GM19438 (cell line): ENCODE measurements at regions not wholly inside any gene's neighbourhood (a gene's known extent, or its start where the extent isn't known, plus 50 kb on each side); places are given as distances from the start of the nearest gene placed in this dataset.
A peak's percentile ranks its signal among the peaks of the same experiment; 100 is the strongest.
"Not testable (repeated sequence)": the region's sequence is repeated elsewhere in the genome, so short reads cannot be mapped to it uniquely, and the experiment has no call there.

Source experiments
- ATAC-seq: cut with Tn5 transposase; IDR thresholded peaks from one replicate; pipeline ENCODE4 v1.9.1; 2021; ENCODE audit warnings: low read depth; ENCODE audit not compliant: unreplicated experiment

DNA sequence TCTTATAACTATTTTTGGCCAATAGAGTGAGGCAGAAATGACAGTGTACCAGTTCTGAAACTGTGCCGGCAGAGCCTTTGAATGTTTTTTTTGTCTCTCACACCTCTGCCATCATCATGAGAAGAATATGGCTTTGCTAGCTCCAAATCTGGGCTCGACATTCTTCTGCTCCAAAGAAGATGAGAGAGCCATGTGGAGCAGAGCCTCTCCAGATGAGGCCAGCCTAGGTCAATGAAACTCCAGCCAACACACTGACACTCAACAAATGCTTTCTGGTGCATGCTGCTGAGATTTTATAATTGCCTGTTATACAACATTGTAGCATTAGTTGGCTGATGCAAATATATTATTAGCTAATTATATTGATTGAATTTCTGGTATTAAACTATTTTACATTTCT lies 154.7 kb downstream of the SLC38A4 start:
- ATAC-seq, result no peak

DNA sequence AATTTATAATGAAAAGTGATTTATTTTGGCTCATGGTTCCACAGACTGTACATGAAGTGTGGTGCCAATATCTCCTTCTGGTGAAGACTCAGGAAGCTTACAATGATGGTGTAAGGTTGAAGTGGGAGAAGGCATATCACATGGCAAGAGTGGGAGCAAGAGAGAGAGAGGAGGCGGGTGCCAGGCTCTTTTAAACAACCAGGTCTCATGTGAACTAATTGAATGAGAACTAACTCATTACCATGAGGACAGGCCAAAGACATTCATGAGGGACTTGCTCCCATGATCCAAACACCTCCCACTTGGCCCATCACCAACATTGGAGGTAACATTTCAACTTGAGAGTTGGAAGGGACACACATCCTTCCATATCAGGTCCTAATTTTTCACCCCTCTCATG lies 155.2 kb downstream of the SLC38A4 start:
- ATAC-seq, result no peak

- ATAC-seq, result no peak
Measured at GRCh38 chr12:46669720-46670119, 156.1 kb downstream of the SLC38A4 start.

DNA sequence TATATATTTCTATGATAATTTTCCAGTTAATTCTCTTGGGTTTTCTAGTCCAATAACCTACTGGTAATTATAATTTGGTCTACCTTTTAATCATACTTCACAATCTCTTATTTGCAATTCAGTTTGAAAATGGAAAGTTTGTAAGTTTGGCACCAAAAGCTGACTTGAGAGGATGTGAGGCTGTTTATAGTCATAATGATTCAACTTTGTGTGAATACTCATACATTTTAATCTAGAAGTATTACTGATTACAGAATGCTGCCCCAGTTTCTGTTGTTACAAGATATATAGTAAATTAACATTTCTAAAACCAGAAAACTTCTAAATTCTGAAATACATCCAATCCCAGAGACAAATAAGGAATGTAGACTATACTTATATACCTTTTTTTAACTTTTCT lies 158.2 kb downstream of the SLC38A4 start:
- ATAC-seq, result no peak

DNA sequence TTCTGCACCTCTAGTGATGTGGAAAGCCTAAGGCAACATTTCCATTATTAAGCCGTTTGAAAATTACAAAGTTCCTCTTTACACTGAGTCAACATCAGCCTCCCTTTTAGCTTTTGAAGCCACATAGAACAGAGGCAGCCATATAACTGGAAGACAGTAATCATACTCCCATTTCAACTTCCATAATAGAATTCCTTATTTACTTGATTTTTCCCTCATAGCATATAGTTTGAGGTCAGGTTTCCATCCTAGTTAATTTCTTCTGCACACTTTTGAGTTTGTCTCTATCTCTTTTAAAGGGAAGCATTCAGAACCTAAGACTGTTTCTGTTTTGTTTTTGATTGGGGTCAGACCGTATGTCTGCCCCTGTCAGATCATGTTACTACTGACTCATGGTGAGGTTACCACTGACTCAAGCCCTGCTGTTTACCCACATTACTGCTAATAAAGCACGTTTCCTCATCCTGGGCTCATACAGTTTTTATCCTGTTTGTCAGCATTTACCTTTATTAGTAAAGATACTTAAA lies 161.0 kb downstream of the SLC38A4 start:
- no peak for ATAC-seq

DNA sequence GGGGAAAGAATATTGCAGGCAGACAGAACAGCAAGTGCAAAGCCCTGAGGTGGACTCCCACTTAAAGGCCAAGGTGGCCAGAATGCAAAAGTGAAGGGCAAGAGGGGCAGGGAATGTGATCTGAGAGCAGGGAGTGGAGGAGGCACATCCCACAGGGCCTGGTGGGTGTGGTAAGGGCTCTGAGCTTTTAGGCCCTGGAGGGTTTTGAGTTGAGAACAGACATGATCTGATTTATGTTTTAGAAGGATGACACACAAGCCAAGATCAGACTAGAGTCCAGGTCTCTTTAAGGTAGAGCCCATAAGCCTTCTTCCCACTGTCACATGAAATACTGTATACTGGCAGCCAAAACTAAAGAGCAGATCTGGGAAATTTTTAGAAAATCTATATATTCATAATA lies 162.5 kb downstream of the SLC38A4 start:
- no peak for ATAC-seq

DNA sequence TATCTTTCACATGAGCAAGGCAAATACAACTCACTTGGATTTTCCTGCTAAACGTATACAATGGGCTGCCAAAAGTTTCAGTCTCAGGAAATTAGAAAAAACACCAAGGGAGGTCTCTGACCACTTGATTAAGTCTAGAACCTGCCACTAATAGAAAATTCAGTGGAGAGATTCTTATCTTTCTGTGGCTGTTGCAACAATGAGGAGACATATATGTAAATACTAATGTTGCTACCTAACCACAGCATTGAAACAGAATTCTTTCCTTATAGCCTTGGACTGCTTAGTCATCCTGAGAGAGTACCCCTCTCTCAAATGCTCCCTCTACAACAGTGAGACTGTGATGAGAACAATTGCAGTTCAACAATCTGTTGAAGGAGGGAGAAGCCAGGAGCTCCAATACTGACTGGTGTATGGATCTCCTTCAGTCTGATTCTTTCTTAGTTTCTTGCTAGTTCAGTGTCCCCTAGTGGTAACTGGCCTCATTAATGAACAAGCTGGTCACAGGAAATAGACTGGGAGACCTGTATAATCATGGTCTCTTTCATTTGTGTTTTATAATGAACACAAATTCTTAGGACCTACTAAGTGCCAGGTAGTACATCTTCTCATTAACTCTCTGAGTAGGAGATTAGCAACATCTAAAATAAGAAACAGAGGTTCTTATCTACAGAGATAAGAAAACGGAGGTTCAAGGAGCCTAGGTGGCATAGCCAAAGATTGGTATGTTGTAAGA lies 164.5 kb downstream of the SLC38A4 start:
- peak; percentile 88 for ATAC-seq

DNA sequence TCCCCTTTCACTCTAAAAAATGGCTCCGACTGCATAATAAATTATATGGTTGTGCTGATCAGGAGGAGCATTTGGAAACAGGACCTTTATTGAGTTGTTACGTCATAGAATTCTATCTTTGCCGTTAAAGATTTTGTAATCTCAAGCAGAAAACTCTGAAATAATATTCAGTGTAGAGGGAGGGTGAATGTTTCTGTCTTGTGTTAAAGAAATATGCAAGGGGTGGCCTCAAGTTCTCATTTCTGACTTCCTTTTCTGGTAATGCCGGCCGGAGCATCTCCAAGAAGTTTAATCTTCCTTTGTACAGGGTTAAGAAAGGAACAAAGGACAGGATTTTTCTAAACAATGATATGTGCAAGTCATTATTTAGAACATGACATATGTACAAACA lies 165.1 kb downstream of the SLC38A4 start:
- ATAC-seq, result no peak

GRCh38 chr12:46660276-46660675 lies 165.5 kb downstream of the SLC38A4 start:
- ATAC-seq, result no peak

GRCh38 chr12:46659824-46660223 lies 166.0 kb downstream of the SLC38A4 start:
- ATAC-seq, result no peak

DNA sequence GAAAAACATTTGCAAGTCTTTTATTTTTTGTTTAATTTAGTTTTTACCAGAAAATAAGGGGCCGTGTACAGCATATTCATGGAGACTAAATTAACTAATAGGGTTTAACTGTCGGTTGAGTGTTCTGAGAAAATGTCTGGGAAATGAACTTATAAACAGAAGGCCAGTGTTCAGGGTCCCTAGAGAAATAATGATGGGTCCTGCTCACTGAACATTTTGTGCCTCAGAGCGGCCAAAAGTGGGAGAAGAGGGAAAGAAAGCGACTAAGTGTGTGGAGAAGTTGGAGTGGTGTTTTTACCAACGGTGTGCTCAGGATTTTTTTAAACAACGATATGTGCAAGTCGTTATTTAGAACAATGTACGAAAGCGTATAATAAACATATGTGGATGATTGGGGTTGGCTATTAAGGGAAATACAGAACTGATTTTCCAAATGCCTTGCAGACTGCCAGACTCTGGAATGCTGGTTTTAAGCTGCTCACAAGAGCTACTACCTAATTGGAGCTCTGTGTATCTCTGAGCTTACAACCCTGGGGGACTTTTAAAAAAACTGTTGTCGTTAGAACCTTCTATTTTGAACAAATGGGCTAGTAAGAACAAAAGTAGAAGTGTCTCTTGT lies 166.7 kb downstream of the SLC38A4 start:
- ATAC-seq, result no peak

GRCh38 chr12:46657453-46658411 lies 168.1 kb downstream of the SLC38A4 start:
- ATAC-seq, result no peak

- ATAC-seq, result not testable (repeated sequence)
Measured at GRCh38 chr12:46655984-46656383, 169.8 kb downstream of the SLC38A4 start.

DNA sequence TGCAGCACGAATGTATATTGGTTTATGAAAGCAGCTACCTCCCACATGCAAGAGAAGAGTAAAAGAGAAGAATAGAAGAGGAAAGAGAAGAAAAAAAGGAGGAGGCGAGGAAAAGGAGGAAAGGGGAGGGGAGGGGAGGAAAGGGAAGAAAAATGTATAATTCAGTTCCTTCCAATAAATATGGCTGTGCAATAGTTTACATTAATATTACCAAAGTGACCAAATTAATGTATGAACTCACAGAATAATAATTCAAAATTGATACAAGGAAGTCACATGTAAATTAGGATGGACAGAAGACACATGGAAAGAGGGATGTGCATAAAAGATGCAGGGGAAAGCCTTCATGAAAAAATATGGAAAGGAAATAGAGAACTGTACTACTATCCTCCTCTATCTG lies 172.5 kb downstream of the SLC38A4 start:
- ATAC-seq, result no peak

DNA sequence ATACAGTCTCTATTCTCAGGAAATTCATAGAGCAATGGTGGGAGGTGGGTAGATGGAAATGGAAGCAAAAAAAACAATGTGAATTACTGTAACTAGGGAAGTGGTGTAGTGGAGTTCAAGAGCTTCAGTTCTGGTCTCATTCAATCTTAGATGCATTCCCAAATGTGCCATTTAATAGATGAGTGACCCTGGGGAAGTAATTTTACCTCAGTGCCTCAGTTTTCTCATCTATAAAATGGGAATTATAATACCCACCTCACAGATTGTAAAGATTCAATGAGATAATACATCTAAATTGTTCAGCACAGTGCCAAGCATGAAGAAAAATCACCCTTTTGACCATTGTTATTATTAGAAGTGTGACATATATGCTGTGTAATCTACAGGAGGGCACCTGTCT lies 173.1 kb downstream of the SLC38A4 start:
- no peak for ATAC-seq

DNA sequence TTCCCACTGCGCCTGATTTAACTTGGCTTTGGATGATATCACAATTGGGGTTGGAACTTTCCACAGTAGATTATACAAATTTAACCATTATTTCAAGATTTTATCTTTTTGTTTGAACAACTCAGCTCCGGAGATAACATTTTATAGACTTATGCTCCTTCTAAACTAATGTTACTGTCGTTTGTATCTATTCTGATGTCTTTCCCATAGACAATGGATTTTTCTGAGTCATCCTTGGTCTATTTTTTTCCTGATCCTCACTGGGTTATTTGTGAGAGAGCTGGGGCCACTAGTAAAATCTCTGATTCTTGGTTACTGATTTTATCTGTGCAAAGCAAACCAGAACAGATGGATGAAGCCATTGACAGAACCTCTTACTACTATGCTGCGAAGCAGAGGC lies 175.1 kb downstream of the SLC38A4 start:
- no peak for ATAC-seq

- no peak for ATAC-seq
Measured at GRCh38 chr12:46649433-46649832, 176.4 kb downstream of the SLC38A4 start.

GRCh38 chr12:46647034-46647433 lies 178.8 kb downstream of the SLC38A4 start:
- ATAC-seq, result no peak

- not testable (repeated sequence) for ATAC-seq
Measured at GRCh38 chr12:46641649-46642048, 184.1 kb downstream of the SLC38A4 start.

DNA sequence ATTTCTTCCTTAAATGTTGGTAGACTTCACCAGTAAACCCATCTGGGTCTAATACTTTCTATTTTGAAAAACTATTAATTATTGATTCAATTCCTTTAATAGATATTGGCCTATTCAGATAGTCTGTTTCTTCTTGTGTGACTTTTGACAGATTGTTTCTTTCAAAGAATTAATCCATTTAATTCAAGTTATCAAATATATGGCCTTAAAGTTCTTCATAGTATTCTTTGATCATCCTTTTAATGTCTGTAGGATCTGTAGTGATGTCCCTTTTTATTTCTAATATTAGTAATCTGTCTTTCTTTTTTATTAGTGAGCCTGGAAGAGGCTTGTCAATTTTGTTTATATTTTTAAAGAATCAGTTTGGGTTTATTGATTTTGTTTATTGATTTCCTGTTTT lies 190.0 kb downstream of the SLC38A4 start:
- no peak for ATAC-seq
